ENCODE measurements at regions not wholly inside any gene's neighbourhood (a gene's known extent, or its start where the extent isn't known, plus 50 kb on each side); places are given as distances from the start of the nearest gene placed in this dataset.
"Not testable (repeated sequence)": the region's sequence is repeated elsewhere in the genome, so short reads cannot be mapped to it uniquely, and the experiment has no call there.

DNA sequence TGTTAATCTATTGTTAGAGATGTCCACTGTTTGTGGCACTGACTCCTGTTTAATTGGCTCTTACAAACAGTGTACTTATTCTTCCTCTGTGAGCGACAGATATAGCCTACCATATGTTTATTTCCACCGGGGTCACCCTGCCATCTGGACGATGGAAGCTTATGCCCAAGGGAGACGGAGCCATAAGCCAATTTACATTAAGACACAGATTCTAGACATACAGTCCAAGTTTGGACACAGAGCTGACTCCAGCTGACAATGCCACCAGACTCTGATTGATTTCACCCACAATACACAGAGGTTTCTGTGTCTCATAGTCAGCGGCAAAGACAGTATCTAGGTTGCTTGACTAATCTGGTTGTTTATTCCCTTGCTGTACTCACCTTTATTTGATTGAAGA is 198.9 kb downstream of the ENC1 start:
- Histone ChIP-seq H3K4me1 (ENCODE audit: low read depth) (no peaks in the 10 kb centered on the region), H3K9me3 (ENCODE audit: low read depth) (no peaks in the 10 kb centered on the region), H3K36me3 (no peaks in the 10 kb centered on the region), H3K27ac (no peak overlapping the region), H3K27me3 (no peaks in the 10 kb centered on the region), H3K4me3 (no peak overlapping the region)
- TF ChIP-seq, protein P1, sequence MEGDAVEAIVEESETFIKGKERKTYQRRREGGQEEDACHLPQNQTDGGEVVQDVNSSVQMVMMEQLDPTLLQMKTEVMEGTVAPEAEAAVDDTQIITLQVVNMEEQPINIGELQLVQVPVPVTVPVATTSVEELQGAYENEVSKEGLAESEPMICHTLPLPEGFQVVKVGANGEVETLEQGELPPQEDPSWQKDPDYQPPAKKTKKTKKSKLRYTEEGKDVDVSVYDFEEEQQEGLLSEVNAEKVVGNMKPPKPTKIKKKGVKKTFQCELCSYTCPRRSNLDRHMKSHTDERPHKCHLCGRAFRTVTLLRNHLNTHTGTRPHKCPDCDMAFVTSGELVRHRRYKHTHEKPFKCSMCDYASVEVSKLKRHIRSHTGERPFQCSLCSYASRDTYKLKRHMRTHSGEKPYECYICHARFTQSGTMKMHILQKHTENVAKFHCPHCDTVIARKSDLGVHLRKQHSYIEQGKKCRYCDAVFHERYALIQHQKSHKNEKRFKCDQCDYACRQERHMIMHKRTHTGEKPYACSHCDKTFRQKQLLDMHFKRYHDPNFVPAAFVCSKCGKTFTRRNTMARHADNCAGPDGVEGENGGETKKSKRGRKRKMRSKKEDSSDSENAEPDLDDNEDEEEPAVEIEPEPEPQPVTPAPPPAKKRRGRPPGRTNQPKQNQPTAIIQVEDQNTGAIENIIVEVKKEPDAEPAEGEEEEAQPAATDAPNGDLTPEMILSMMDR (IDR thresholded peaks at IDR 0.05; ENCODE audit: low read depth, low read length), result no peak
- DNase-seq (ENCODE audit: low read depth in 1 of 2, low spot score in 1 of 2), result no peak

- TF ChIP-seq, protein P1 (IDR thresholded peaks at IDR 0.05; ENCODE audit: low read depth, low read length), result no peak
- Histone ChIP-seq H3K36me3 (no peaks in the 10 kb centered on the region), H3K27me3 (no peaks in the 10 kb centered on the region), H3K4me3 (no peak overlapping the region), H3K9me3 (ENCODE audit: low read depth) (no peaks in the 10 kb centered on the region), H3K4me1 (ENCODE audit: low read depth) (no peaks in the 10 kb centered on the region), H3K27ac (no peak overlapping the region)
- no peak for DNase-seq (ENCODE audit: low read depth in 1 of 2, low spot score in 1 of 2)
These were observed 200.2 kb downstream of the ENC1 start for GRCh38 chr5:74440341-74440740.

- not testable (repeated sequence) for H3K36me3 ChIP-seq; H3K4me1 ChIP-seq (ENCODE audit: low read depth); DNase-seq (ENCODE audit: low read depth in 1 of 2, low spot score in 1 of 2); H3K9me3 ChIP-seq (ENCODE audit: low read depth); H3K4me3 ChIP-seq; H3K27ac ChIP-seq; H3K27me3 ChIP-seq
These were observed 202.7 kb downstream of the ENC1 start for GRCh38 chr5:74437870-74438269.

- H3K36me3 ChIP-seq, result no peaks in the 10 kb centered on the region
- peak in 1 of 2 donors; percentile 32 for DNase-seq (ENCODE audit: low read depth in 1 of 2, low spot score in 1 of 2)
- no peaks in the 10 kb centered on the region for H3K27me3 ChIP-seq
- no peaks in the 10 kb centered on the region for H3K4me1 ChIP-seq (ENCODE audit: low read depth)
- no peak overlapping the region for H3K27ac ChIP-seq
- TF ChIP-seq, protein P1 (IDR thresholded peaks at IDR 0.05; ENCODE audit: low read depth, low read length), result no peak
- no peak overlapping the region for H3K4me3 ChIP-seq
- H3K9me3 ChIP-seq (ENCODE audit: low read depth), result no peaks in the 10 kb centered on the region
These were observed 206.4 kb downstream of the ENC1 start for GRCh38 chr5:74433896-74434829.

GRCh38 chr5:74433255-74433895 is 207.2 kb downstream of the ENC1 start:
- H3K36me3 ChIP-seq, result no peaks in the 10 kb centered on the region
- no peak overlapping the region for H3K4me3 ChIP-seq
- no peaks in the 10 kb centered on the region for H3K4me1 ChIP-seq (ENCODE audit: low read depth)
- no peak overlapping the region for H3K27ac ChIP-seq
- H3K27me3 ChIP-seq, result no peaks in the 10 kb centered on the region
- DNase-seq (ENCODE audit: low read depth in 1 of 2, low spot score in 1 of 2), result peak in 1 of 2 donors; percentile 88
- TF ChIP-seq, protein P1 (IDR thresholded peaks at IDR 0.05; ENCODE audit: low read depth, low read length), result no peak
- H3K9me3 ChIP-seq (ENCODE audit: low read depth), result no peaks in the 10 kb centered on the region

GRCh38 chr5:74432721-74433120 is 207.8 kb downstream of the ENC1 start:
- DNase-seq (ENCODE audit: low read depth in 1 of 2, low spot score in 1 of 2), result no peak
- Histone ChIP-seq H3K4me1 (ENCODE audit: low read depth) (no peaks in the 10 kb centered on the region), H3K4me3 (no peak overlapping the region), H3K9me3 (ENCODE audit: low read depth) (no peaks in the 10 kb centered on the region), H3K27me3 (no peaks in the 10 kb centered on the region), H3K27ac (no peak overlapping the region), H3K36me3 (no peaks in the 10 kb centered on the region)
- TF ChIP-seq, protein P1 (IDR thresholded peaks at IDR 0.05; ENCODE audit: low read depth, low read length), result no peak

All from cardiac muscle cell (in vitro differentiated cells and primary cell).